ENCODE measurements at regions not wholly inside any gene's neighbourhood (a gene's known extent, or its start where the extent isn't known, plus 50 kb on each side); places are given as distances from the start of the nearest gene placed in this dataset.

DNA sequence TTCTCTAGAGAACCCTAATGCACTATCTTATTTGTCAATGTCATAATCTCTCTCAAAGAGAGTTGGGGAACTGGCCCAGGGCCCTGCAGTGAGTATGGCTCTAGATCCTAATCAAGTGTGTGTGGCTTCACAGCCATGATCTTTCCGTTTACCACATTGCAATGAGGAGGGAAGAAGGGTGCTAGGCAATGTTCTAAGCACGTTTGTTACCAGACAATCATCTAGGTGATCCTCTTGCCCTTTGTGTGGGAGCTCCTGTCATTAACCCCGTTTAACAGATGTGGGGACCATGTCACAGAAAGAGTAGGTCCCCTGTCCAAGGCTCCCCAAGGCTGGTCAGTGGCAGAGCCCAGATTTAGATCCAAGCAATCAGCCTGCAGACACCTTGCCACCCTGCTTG, 128.2 kb upstream of the IRX4 start:
- Histone ChIP-seq H3K9me3 (ENCODE audit: insufficient read depth, low read length) (no peaks in the 10 kb centered on the region), H3K27ac (ENCODE audit: low read depth, low read length) (no peak overlapping the region), H3K27me3 (ENCODE audit: low read length) (no peaks in the 10 kb centered on the region), H3K9ac (ENCODE audit: low read length) (no peak overlapping the region), H3K4me2 (ENCODE audit: low read depth, low read length, poor library complexity, severe bottlenecking) (no peak overlapping the region), H2AFZ (ENCODE audit: low read depth, low read length, severe bottlenecking) (no peak overlapping the region), H3K36me3 (ENCODE audit: low read length) (no peaks in the 10 kb centered on the region), H3K4me3 (ENCODE audit: insufficient read depth, low read length, poor library complexity, severe bottlenecking) (no peak overlapping the region), H3K79me2 (ENCODE audit: insufficient read depth, low read length) (no peaks in the 10 kb centered on the region), H4K20me1 (ENCODE audit: low read depth, low read length) (no peaks in the 10 kb centered on the region), H3K9me2 (replicated peaks; ENCODE audit: insufficient read depth, low read length) (no peaks in the 10 kb centered on the region), H3F3A (ENCODE audit: insufficient read depth) (no peaks in the 10 kb centered on the region)
- TF ChIP-seq EZH2phosphoT487 (conservative IDR thresholded peaks at IDR 0.05; ENCODE audit: low read length), result no peak
- TF ChIP-seq, protein P1, sequence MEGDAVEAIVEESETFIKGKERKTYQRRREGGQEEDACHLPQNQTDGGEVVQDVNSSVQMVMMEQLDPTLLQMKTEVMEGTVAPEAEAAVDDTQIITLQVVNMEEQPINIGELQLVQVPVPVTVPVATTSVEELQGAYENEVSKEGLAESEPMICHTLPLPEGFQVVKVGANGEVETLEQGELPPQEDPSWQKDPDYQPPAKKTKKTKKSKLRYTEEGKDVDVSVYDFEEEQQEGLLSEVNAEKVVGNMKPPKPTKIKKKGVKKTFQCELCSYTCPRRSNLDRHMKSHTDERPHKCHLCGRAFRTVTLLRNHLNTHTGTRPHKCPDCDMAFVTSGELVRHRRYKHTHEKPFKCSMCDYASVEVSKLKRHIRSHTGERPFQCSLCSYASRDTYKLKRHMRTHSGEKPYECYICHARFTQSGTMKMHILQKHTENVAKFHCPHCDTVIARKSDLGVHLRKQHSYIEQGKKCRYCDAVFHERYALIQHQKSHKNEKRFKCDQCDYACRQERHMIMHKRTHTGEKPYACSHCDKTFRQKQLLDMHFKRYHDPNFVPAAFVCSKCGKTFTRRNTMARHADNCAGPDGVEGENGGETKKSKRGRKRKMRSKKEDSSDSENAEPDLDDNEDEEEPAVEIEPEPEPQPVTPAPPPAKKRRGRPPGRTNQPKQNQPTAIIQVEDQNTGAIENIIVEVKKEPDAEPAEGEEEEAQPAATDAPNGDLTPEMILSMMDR (IDR thresholded peaks at IDR 0.05; ENCODE audit: insufficient read depth, low read length, poor library complexity, severe bottlenecking), result no peak

DNA sequence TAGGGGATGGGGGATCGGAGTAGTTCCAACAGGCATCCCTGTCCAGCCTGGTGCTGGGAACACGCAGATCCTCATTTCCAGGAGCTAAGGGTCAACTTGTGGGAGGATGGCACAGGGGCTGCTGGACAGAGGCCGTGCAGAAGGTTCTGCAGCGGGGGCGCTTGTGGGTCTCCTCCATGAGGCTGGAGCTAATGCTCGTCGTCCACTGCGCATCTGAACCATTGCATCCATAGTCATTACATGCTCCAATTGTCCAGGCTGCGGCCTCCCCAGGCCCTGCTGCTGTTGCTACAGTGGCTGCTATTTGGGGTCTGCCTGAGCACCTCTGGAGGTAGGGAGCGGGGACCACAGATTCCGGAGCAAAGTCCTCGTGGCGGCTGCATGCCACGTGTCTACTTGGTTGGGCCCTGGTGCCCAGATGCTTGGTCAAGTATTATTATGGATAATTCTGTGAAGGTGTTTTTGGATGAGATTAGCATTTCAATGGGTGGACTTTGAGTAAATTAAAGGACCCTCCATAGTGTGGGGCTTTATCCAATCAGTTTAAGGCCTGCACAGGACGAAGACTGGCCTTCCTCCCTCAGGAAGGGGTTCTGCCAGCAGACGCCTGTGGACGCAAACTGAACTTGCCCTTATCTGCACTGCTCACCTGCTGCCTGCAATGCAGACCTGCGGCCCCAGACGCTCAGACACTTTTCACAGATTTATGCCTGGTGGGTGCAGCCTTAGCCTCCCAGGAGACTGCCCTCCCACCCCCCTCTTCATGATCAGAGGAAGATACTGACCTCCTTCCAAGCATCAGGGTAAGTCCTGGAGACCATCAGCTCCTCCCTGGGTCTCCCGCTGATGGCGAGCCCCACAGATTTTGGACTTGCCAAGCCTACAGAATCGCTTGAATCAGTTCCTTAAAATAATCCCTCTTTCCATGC, 127.5 kb upstream of the IRX4 start:
- no peak overlapping the region for H3K27ac ChIP-seq (ENCODE audit: low read depth, low read length)
- H3F3A ChIP-seq (ENCODE audit: insufficient read depth), result no peaks in the 10 kb centered on the region
- H3K79me2 ChIP-seq (ENCODE audit: insufficient read depth, low read length), result no peaks in the 10 kb centered on the region
- H3K9me2 ChIP-seq (replicated peaks; ENCODE audit: insufficient read depth, low read length), result no peaks in the 10 kb centered on the region
- H2AFZ ChIP-seq (ENCODE audit: low read depth, low read length, severe bottlenecking), result no peak overlapping the region
- H3K9ac ChIP-seq (ENCODE audit: low read length), result no peak overlapping the region
- no peaks in the 10 kb centered on the region for H3K27me3 ChIP-seq (ENCODE audit: low read length)
- no peak overlapping the region for H3K4me2 ChIP-seq (ENCODE audit: low read depth, low read length, poor library complexity, severe bottlenecking)
- no peak overlapping the region for H3K4me3 ChIP-seq (ENCODE audit: insufficient read depth, low read length, poor library complexity, severe bottlenecking)
- TF ChIP-seq, protein P1 (IDR thresholded peaks at IDR 0.05; ENCODE audit: insufficient read depth, low read length, poor library complexity, severe bottlenecking), result no peak
- no peak for TF ChIP-seq EZH2phosphoT487 (conservative IDR thresholded peaks at IDR 0.05; ENCODE audit: low read length)
- no peaks in the 10 kb centered on the region for H4K20me1 ChIP-seq (ENCODE audit: low read depth, low read length)
- H3K9me3 ChIP-seq (ENCODE audit: insufficient read depth, low read length), result no peaks in the 10 kb centered on the region
- H3K36me3 ChIP-seq (ENCODE audit: low read length), result no peaks in the 10 kb centered on the region

DNA sequence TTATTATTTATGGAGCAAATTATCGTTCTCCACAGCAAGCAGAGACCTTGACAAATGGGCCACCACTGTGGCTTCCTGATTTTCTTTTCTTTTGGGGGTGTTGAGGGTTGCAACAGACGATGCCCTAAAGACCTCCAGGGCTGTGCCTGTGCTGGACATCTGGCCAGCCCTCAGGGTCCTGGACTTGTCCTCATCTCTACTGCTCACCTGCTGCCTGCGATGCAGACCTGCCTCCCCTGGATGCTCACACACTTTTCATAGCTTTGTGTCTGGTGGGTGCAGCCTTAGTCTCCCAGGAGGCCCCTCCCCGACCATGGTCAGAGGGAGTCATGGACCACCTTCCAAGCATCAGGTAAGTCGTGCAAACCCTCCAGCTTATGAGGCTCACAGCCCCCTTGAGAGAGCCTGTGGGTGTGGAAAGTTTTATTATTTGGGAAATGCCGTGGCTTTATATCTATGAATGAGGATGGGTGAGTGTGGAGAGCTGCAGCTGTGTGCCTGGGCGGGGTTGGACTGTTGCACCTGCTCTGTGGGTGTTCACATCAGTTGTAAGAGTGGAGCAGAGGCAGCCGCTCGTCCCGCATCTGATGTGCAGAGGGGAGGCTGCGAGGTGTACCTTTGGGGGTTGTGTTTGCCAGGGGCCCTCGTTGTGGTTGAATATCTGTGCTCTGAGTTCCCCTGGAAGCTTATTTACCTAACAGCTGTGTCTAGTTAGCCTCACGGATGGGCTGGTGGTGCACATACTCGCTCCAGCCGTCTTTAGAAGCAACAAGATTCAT, 126.3 kb upstream of the IRX4 start:
- Histone ChIP-seq H3K27ac (ENCODE audit: low read depth, low read length) (no peak overlapping the region), H4K20me1 (ENCODE audit: low read depth, low read length) (no peaks in the 10 kb centered on the region), H3K36me3 (ENCODE audit: low read length) (no peaks in the 10 kb centered on the region), H2AFZ (ENCODE audit: low read depth, low read length, severe bottlenecking) (no peak overlapping the region), H3K27me3 (ENCODE audit: low read length) (no peaks in the 10 kb centered on the region), H3F3A (ENCODE audit: insufficient read depth) (no peaks in the 10 kb centered on the region), H3K9me3 (ENCODE audit: insufficient read depth, low read length) (no peaks in the 10 kb centered on the region), H3K4me3 (ENCODE audit: insufficient read depth, low read length, poor library complexity, severe bottlenecking) (no peak overlapping the region), H3K9me2 (replicated peaks; ENCODE audit: insufficient read depth, low read length) (no peaks in the 10 kb centered on the region), H3K9ac (ENCODE audit: low read length) (no peak overlapping the region), H3K4me2 (ENCODE audit: low read depth, low read length, poor library complexity, severe bottlenecking) (no peak overlapping the region), H3K79me2 (ENCODE audit: insufficient read depth, low read length) (no peaks in the 10 kb centered on the region)
- no peak for TF ChIP-seq EZH2phosphoT487 (conservative IDR thresholded peaks at IDR 0.05; ENCODE audit: low read length)
